NCI-H2081 treated with DMSO at 0.1 percent for 48 hours (cell line): ENCODE measurements at regions not wholly inside any gene's neighbourhood (a gene's known extent, or its start where the extent isn't known, plus 50 kb on each side); places are given as distances from the start of the nearest gene placed in this dataset.
"Not testable (repeated sequence)": the region's sequence is repeated elsewhere in the genome, so short reads cannot be mapped to it uniquely, and the experiment has no call there.

Source experiments
- DNase-seq: peaks from one replicate; lab custom pipeline; 2025; lab: John Stamatoyannopoulos, UW

- DNase-seq, result no peak
Observed at GRCh38 chr20:12458241-12458640, 540.5 kb downstream of the BTBD3 start.

DNA sequence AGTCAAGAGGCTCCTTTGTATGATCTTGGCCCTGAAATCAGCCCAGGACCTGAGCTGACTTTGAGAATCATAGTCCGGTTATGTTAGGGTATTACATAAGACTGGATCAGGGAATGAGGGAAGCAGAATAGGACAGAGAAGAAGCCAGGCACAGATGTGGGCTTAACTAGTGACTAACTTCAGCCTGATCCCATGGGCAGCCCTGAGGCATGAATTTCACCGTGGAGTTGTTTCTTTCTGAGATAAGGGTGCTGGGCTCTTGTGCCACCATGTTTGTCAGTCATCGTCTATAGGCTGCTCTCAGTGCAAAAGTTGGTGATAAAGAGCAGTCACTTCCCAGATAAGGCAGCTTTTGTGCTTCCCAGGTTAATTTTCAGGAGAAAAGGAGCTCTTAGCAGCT is 544.7 kb upstream of the SPTLC3 start:
- DNase-seq, result no peak

- DNase-seq, result no peak
Observed at GRCh38 chr20:12466915-12467314, 541.9 kb upstream of the SPTLC3 start.

DNA sequence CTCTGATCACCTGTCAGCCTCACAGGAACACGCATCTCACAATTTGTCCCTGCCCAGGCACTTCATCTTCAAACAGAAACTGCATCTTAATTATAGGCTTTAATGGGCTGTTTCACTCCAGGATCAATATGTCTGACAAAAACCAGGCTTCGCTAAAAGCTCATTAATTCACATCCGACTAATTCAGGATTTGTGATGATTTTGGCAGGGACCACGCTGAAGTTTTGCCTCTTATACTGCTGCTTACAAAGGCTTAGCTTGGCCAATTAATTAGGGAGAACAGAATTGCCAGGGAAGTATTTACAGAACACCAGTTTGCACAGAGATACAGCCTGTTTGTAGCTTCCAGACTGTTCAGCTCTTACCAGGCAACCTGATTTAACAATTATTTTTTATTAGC is 541.0 kb upstream of the SPTLC3 start:
- DNase-seq, result peak; percentile 37

DNA sequence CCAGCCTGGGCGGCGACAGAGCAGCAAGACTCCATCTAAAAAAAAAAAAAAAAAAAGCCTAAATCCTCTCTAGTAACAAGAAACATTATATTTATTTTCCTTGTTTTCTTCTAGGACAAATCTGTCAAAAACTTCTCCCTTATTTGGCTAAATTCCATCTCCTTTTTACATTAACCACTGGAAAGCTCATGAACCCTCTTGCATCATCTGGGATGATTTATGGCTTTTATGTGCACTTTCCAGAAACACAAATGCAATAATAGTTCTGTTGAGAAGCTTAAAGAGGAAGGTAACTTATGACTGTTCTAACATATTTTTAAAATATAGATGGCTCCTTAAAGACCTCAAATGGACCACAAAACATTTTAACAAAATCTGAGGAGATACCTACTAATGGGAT is 526.1 kb upstream of the SPTLC3 start:
- DNase-seq, result no peak

DNA sequence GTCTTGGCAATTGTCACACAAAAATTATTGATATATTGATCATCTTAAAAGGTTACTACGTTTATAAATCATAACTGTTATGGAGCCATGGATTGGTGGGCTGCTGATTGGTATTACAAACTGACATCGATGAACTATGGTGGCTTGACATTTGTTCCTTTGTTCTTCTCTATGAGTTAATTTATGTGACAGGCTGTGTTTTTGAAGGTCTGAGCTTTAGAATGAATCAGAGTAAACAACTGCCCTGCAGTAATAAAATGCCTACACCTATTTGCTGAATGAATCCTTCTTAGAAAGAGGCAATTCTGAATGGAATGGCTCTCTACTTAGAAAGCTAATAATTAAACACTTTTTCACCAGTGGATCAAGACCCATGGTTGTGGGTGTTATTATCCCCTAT is 506.3 kb upstream of the SPTLC3 start:
- DNase-seq, result no peak

GRCh38 chr20:12504779-12505178 is 504.0 kb upstream of the SPTLC3 start:
- DNase-seq, result no peak

DNA sequence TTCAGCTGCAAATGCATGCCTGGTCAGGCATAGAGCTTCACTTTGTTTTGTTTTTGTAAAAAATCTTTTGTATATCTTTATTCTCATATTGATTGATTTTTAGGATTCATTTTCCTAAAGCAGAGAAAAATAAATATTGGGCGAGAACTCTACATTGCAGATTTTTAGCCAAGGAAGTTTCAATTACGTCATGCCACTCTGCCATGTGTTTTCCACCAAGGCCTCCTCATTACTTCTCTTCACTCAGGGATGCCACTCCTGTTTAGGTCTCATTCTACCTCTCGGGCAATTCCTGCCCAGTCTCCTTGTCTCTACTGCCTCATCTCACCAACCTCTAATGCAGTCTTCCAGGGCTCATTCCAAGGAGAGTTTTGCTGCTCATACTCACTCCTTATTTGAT is 497.3 kb upstream of the SPTLC3 start:
- DNase-seq, result no peak

DNA sequence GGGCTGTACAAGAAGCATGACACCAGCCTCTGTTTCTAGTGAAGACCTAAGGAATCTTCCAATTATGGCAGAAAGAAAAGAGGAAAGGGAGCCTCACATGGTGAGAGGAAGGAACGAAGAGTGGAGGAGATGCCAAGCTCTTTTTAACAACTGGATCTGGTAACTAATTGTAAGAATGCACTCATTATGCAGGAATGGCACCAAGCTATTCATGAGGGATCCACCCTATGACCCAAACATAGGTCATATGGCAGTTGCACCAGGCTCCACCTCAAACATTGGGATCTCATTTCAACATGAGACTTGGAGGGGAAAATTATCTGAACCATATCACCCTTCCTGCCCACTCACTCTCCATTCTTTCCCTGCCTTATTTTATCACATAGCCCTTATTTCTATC is 496.0 kb upstream of the SPTLC3 start:
- DNase-seq, result no peak

DNA sequence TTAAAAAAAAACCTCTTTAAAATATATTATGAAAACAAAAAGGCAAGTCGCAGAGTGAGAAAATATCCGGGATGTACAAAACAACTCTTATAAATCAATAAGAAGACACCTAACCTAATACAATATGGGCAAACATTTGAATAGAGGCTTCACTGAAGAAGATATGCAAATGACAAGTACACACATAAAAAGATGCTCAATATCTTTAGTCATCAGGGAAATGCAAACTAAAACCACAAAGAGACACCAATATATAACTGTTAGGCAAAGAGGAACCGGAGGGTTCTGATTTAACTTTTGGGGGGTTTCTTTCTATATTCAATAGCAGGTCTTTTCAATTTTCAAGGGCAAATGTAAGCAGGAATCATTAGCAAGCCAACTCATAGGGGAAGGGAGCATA is 480.7 kb upstream of the SPTLC3 start:
- DNase-seq, result no peak

GRCh38 chr20:12528591-12529041 is 480.2 kb upstream of the SPTLC3 start:
- DNase-seq, result no peak

GRCh38 chr20:12531626-12532025 is 477.1 kb upstream of the SPTLC3 start:
- DNase-seq, result no peak

DNA sequence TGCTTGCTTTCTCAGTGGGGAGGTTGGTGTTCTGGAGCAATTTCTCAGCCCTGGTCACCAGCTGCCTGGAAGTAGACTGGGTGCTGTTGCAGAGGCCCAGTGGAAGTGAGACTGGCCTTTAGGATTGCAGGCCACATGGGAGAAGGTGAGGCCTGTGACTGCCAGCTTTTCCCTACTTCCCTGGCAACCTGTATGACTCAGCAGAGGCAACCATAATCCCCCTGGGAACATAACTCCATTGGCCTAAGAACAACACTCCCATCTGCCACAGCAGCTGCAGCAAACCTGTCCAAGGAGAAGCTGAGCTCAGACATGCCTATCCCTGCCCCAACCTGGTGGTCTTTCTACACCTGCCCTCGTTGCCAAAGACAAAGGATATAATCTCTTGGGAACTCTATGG is 473.5 kb upstream of the SPTLC3 start:
- no peak for DNase-seq

DNA sequence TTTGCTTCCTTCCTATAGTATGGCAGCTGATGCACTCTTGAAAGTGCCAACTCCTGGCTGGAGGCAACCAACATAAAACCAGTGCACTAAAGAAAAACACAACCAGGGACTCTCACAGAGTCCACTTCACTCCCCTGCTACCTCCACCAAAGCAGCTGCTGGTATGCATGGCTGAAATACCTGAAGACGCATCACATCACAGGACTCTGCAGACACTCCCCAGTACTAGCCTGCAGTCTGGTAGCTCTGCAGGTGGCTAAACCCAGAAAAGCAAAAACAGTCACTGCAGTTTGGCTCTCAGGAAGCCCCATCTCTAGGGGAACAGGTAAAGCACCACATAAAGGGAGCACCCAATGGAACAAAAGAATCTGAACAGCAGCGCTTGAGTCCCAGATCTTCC is 473.0 kb upstream of the SPTLC3 start:
- DNase-seq, result no peak

- no peak for DNase-seq
Observed at GRCh38 chr20:12554426-12554825, 454.3 kb upstream of the SPTLC3 start.

- no peak for DNase-seq
Observed at GRCh38 chr20:12555369-12555768, 453.4 kb upstream of the SPTLC3 start.

- DNase-seq, result not testable (repeated sequence)
Observed at GRCh38 chr20:12555849-12556248, 452.9 kb upstream of the SPTLC3 start.

DNA sequence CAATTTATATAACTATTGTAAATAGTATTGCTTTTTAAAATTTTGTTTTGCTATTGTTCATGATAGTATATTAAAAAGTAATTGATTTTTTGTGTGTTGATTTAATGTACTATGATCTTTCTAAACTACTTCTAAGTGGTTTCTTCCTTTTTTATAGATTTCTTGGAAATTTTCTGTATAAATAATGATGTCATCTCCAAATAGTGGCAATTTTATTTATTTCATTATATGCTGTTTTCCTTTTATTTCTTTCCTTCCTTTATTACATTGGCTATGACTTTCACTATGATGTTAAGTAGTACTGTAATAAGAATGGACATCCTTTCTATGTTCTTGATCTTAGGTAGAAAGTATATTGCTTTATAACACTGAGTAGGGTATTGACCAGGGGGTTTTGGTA is 451.5 kb upstream of the SPTLC3 start:
- DNase-seq, result no peak

DNA sequence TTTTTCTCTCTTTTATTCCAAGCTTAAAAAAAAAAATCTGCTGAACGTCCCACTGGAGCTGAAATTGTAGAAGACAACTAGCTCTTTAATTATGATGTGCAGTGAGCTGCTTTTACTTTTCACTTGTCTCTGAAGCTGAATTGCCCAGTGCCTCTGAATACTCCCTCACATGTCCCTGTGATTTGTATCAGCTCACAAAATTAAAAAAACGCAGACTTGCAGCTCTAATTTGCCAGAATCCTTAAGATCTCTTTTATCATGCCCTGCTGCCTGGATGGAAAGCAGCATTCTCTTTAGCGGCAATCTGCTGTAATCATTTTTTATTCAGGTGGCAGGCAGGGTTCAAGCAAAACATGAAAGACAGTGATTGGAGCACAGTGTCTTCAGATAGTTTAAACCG is 443.8 kb upstream of the SPTLC3 start:
- no peak for DNase-seq

DNA sequence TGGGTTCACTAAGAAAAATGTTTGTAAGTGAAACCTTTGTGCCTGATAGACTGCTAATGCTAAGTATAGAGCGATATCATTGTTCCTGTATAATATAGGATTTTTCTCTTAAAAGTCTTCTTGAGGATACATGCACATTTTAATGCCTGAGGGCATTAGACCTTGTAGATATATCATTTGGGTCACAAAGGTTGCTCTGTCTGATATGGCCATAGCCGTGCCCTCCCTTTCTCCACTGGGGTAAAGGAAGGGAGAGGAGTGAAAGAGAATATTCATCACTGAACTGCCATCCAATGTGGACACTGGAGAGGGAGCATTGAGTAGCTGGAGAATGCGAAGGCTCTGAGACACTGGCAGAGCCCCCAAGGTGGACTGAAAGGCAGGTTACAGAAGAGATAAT is 442.2 kb upstream of the SPTLC3 start:
- DNase-seq, result no peak

DNA sequence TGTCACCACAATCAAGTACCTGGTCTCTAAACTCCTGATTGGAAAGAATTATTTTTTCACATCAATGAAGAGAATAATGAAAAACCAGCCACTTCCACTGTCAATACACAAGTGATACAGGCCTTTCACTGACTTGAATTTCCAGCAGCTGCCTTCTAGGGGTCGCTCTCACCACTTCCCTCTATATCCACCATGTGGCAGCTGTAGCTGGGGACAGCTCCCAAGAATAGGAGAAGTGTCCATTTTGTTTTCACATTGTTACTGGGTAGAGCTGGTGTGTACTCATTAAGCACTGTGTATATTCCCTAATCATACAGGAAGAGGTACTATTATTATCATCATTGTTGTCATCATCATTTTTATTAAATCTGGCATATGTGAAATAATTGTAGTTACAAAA is 438.4 kb upstream of the SPTLC3 start:
- DNase-seq, result peak; percentile 74

- no peak for DNase-seq
Observed at GRCh38 chr20:12573442-12573841, 435.3 kb upstream of the SPTLC3 start.

GRCh38 chr20:12575352-12576095 is 433.2 kb upstream of the SPTLC3 start:
- DNase-seq, result no peak

GRCh38 chr20:12577213-12577612 is 431.6 kb upstream of the SPTLC3 start:
- DNase-seq, result no peak
